ENCODE measurements at regions not wholly inside any gene's neighbourhood (a gene's known extent, or its start where the extent isn't known, plus 50 kb on each side); places are given as distances from the start of the nearest gene placed in this dataset.

- no peak for TF ChIP-seq CTCF (conservative IDR thresholded peaks at IDR 0.05)
- TF ChIP-seq ZFX (IDR thresholded peaks at IDR 0.05) = no peak
These were observed 71.3 kb upstream of the CIBAR2 start for GRCh38 chr16:85183564-85183963.

Measured in C4-2B (cell line).